PC-9 (cell line): ENCODE measurements at regions not wholly inside any gene's neighbourhood (a gene's known extent, or its start where the extent isn't known, plus 50 kb on each side); places are given as distances from the start of the nearest gene placed in this dataset.

Experiments
- BruUV-seq: library from RNA; stranded (reverse); fragments of 400-500 nt; replicated peaks from 2 replicates; lab custom pipeline; 2021; lab: Mats Ljungman, UMichigan
- CTCF ChIA-PET: fragments of 300-600 bp; sonication (Branson Sonifier 250); formaldehyde crosslinking; loops from one replicate; lab custom pipeline; 2022; ENCODE audit warnings: antibody characterized with exemption; lab: Charles Lee
- POLR2A ChIA-PET: fragments of 300-600 bp; sonication (Branson Sonifier 250); formaldehyde crosslinking; loops from one replicate; lab custom pipeline; 2022; ENCODE audit warnings: antibody characterized with exemption; ENCODE audit not compliant: unreplicated experiment; lab: Charles Lee
- DNase-seq, 2 experiments: peaks; one replicate each; pipeline versions ENCODE4 v3.0.0 to v3.0.0-alpha.2; 2015 to 2022; ENCODE audit warnings: mixed read lengths in 1 of 2
- H2AFZ ChIP-seq: fragments of 200-600 bp; sonication (generic); 2 replicates; pipeline ENCODE4 v1.8.1; 2017; ENCODE audit warnings: antibody characterized with exemption
- H3F3A ChIP-seq: fragments of 200-600 bp; sonication (generic); 2 replicates; pipeline ENCODE4 v1.8.1; 2017; ENCODE audit warnings: antibody characterized with exemption, mild to moderate bottlenecking, low read depth; ENCODE audit not compliant: insufficient read depth
- H3K27ac ChIP-seq: fragments of 200-600 bp; sonication (generic); 2 replicates; pipeline ENCODE4 v1.6.1; 2016; ENCODE audit warnings: mixed run types
- H3K27me3 ChIP-seq: fragments of 200-600 bp; sonication (generic); 2 replicates; pipeline ENCODE4 v1.6.1; 2016; ENCODE audit warnings: low read depth, mixed run types; ENCODE audit not compliant: insufficient read depth
- H3K36me3 ChIP-seq: fragments of 200-600 bp; sonication (generic); 2 replicates; pipeline ENCODE4 v1.6.1; 2016; ENCODE audit warnings: low read depth, mixed run types
- H3K4me1 ChIP-seq: fragments of 200-600 bp; sonication (generic); replicated peaks from 2 replicates; pipeline ENCODE4 v1.6.1; 2016; ENCODE audit warnings: mixed run types; ENCODE audit not compliant: insufficient read depth
- H3K4me2 ChIP-seq: fragments of 200-600 bp; sonication (generic); 2 replicates; pipeline ENCODE4 v1.6.1; 2017; ENCODE audit warnings: mixed run types
- H3K4me3 ChIP-seq: fragments of 200-600 bp; sonication (generic); 2 replicates; pipeline ENCODE4 v1.6.1; 2016; ENCODE audit warnings: mixed run types
- H3K79me2 ChIP-seq: fragments of 200-600 bp; sonication (generic); 2 replicates; pipeline ENCODE4 v1.6.1; 2017; ENCODE audit warnings: low read depth, mixed run types
- H3K9me2 ChIP-seq: fragments of 200-600 bp; sonication (generic); 2 replicates; pipeline ENCODE4 v1.8.1; 2017; ENCODE audit warnings: mild to moderate bottlenecking; ENCODE audit not compliant: insufficient read depth
- H3K9me3 ChIP-seq: fragments of 200-600 bp; sonication (generic); 2 replicates; pipeline ENCODE4 v1.8.1; 2016; ENCODE audit warnings: low read depth; ENCODE audit not compliant: insufficient read depth
- H4K20me1 ChIP-seq: fragments of 200-600 bp; sonication (generic); 2 replicates; pipeline ENCODE4 v1.8.1; 2017; ENCODE audit not compliant: insufficient read depth
- CTCF ChIP-seq: fragments of 200-600 bp; sonication (generic); conservative IDR thresholded peaks from 2 replicates; pipeline ENCODE4 v1.6.1; 2017; ENCODE audit warnings: mixed run types, antibody characterized with exemption, mild to moderate bottlenecking, moderate library complexity
- EZH2 ChIP-seq: fragments of 200-600 bp; sonication (generic); IDR thresholded peaks from 2 replicates; pipeline ENCODE4 v1.8.0; 2017; ENCODE audit warnings: antibody characterized with exemption, low read depth
- intact Hi-C: fragments of 100-400 bp; cut with micrococcal nuclease; formaldehyde crosslinking; loops from one replicate; pipeline ENCODE4 v1.10.0; 2022; ENCODE audit not compliant: unreplicated experiment

- intact Hi-C loops, result no loop called here
- no peaks in the 10 kb centered on the region for H3F3A ChIP-seq
- BruUV-seq, result no TSS peak
Measured at GRCh38 chr6:71209206-71209605, 79.4 kb upstream of the OGFRL1 start.

GRCh38 chr6:71209626-71210025 is 79.0 kb upstream of the OGFRL1 start:
- TF ChIP-seq EZH2, result no peak
- TF ChIP-seq CTCF, result no peak
- Histone ChIP-seq H3K9me3 (no peaks in the 10 kb centered on the region), H3K4me1 (no peaks in the 10 kb centered on the region), H3K27me3 (no peaks in the 10 kb centered on the region), H3K27ac (no peak overlapping the region), H3K79me2 (no peaks in the 10 kb centered on the region), H3F3A (no peaks in the 10 kb centered on the region), H2AFZ (no peak overlapping the region), H4K20me1 (no peaks in the 10 kb centered on the region), H3K4me2 (no peak overlapping the region), H3K4me3 (no peak overlapping the region), H3K36me3 (no peaks in the 10 kb centered on the region), H3K9me2 (0 out of 2 replicates have a peak, but pooled peaks cover 3% of the 10 kb centered on the region)
- CTCF ChIA-PET, result no interaction called here
- no TSS peak for BruUV-seq
- intact Hi-C loops, result no loop called here
- POLR2A ChIA-PET, result no interaction called here
- no peak for DNase-seq

More at GRCh38 chr6:71209206-71209605, 79.4 kb upstream of the OGFRL1 start:
- Histone ChIP-seq H3K27me3 (no peaks in the 10 kb centered on the region), H3K36me3 (no peaks in the 10 kb centered on the region), H4K20me1 (no peaks in the 10 kb centered on the region), H3K9me3 (no peaks in the 10 kb centered on the region), H3K4me2 (no peak overlapping the region), H3K4me1 (no peaks in the 10 kb centered on the region), H3K4me3 (no peak overlapping the region), H3K9me2 (no peaks in the 10 kb centered on the region), H3K27ac (no peak overlapping the region), H3K79me2 (no peaks in the 10 kb centered on the region), H2AFZ (no peak overlapping the region)
- CTCF ChIA-PET, result no interaction called here
- DNase-seq, result no peak
- POLR2A ChIA-PET, result no interaction called here
- TF ChIP-seq CTCF (no peak), EZH2 (no peak)

GRCh38 chr6:71211799-71212198 is 76.8 kb upstream of the OGFRL1 start:
- intact Hi-C loops, result no loop called here
- Histone ChIP-seq H3K27ac (no peak overlapping the region), H3F3A (no peaks in the 10 kb centered on the region), H2AFZ (no peak overlapping the region), H3K4me1 (no peaks in the 10 kb centered on the region), H3K9me2 (0 out of 2 replicates have a peak, but pooled peaks cover 3% of the 10 kb centered on the region), H3K36me3 (no peaks in the 10 kb centered on the region), H3K9me3 (no peaks in the 10 kb centered on the region), H3K79me2 (no peaks in the 10 kb centered on the region), H4K20me1 (no peaks in the 10 kb centered on the region), H3K4me3 (no peak overlapping the region), H3K27me3 (no peaks in the 10 kb centered on the region), H3K4me2 (no peak overlapping the region)
- ChIA-PET POLR2A (no interaction called here), CTCF (no interaction called here)
- no peak for DNase-seq
- TF ChIP-seq CTCF, result no peak
- no peak for TF ChIP-seq EZH2
- BruUV-seq, result no TSS peak
